Caco-2 (cell line): ENCODE measurements at regions not wholly inside any gene's neighbourhood (a gene's known extent, or its start where the extent isn't known, plus 50 kb on each side); places are given as distances from the start of the nearest gene placed in this dataset.

ENCODE experiments used
- BruUV-seq: library from RNA; stranded (reverse); fragments of 400-500 nt; replicated peaks from 2 replicates; lab custom pipeline; 2021; lab: Mats Ljungman, UMichigan
- CTCF ChIA-PET: fragments of 300-600 bp; sonication (Branson Sonifier 250); formaldehyde crosslinking; loops from one replicate; lab custom pipeline; 2022; ENCODE audit warnings: antibody characterized with exemption; lab: Charles Lee
- POLR2A ChIA-PET: fragments of 300-600 bp; sonication (Branson Sonifier 250); formaldehyde crosslinking; loops from one replicate; lab custom pipeline; 2022; ENCODE audit warnings: antibody characterized with exemption; lab: Charles Lee
- DNase-seq, 2 experiments: peaks; one replicate each; pipeline versions ENCODE4 v3.0.0 to v3.0.0-alpha.2; 2020 to 2022
- H3K27me3 ChIP-seq: replicated peaks from 2 replicates; pipeline ENCODE4 v1.6.0; 2011; ENCODE audit warnings: low read length; ENCODE audit not compliant: control insufficient read depth, insufficient read depth
- H3K36me3 ChIP-seq: 2 replicates; pipeline ENCODE4 v1.5.1; 2011; ENCODE audit warnings: low read length; ENCODE audit not compliant: control insufficient read depth, insufficient read depth
- H3K4me1 ChIP-seq: fragments of 250-450 bp; sonication (Bioruptor Pico); 2 replicates; pipeline ENCODE4 v1.5.1; 2020; ENCODE audit warnings: mild to moderate bottlenecking
- H3K4me3 ChIP-seq: 2 replicates; pipeline ENCODE4 v1.5.1; 2011; ENCODE audit warnings: low read depth, mild to moderate bottlenecking, control low read depth, low read length
- H3K9me3 ChIP-seq: fragments of 250-450 bp; sonication (Bioruptor Pico); 2 replicates; pipeline ENCODE4 v1.5.1; 2020; ENCODE audit warnings: mild to moderate bottlenecking, moderate library complexity
- H3K27ac Mint-ChIP-seq: one replicate; pipeline ENCODE4 v1.8.0; 2022; ENCODE audit warnings: mixed read lengths; ENCODE audit not compliant: unreplicated experiment
- H3K27me3 Mint-ChIP-seq: one replicate; pipeline ENCODE4 v1.8.0; 2022; ENCODE audit warnings: mixed read lengths; ENCODE audit not compliant: insufficient read depth, unreplicated experiment
- H3K36me3 Mint-ChIP-seq: one replicate; pipeline ENCODE4 v1.8.0; 2022; ENCODE audit warnings: mild to moderate bottlenecking, mixed read lengths; ENCODE audit not compliant: insufficient read depth, unreplicated experiment
- H3K4me1 Mint-ChIP-seq: one replicate; pipeline ENCODE4 v1.8.0; 2022; ENCODE audit warnings: low read depth, mixed read lengths; ENCODE audit not compliant: unreplicated experiment
- H3K4me3 Mint-ChIP-seq: one replicate; pipeline ENCODE4 v1.8.0; 2022; ENCODE audit warnings: mild to moderate bottlenecking, moderate library complexity, mixed read lengths; ENCODE audit not compliant: unreplicated experiment
- H3K9me3 Mint-ChIP-seq: one replicate; pipeline ENCODE4 v1.8.0; 2022; ENCODE audit warnings: mixed read lengths; ENCODE audit not compliant: unreplicated experiment
- intact Hi-C: fragments of 100-400 bp; cut with micrococcal nuclease; formaldehyde crosslinking; loops from one replicate; pipeline ENCODE4 v1.10.0; 2022; ENCODE audit not compliant: unreplicated experiment
- TF ChIP-seq, protein P1 (sequence below), 2 experiments: fragments of 200-600 bp in 1 of 2; IDR thresholded peaks; 1 replicate in 1 of 2; 2 replicates in 1 of 2; pipeline versions ENCODE4 v1.5.1 to v1.8.0; 2011 to 2022; ENCODE audit warnings: antibody characterized with exemption in 1 of 2, control low read depth in 1 of 2, inconsistent platforms in 1 of 2, low read depth in 1 of 2, low read length in 1 of 2, mild to moderate bottlenecking in 1 of 2, moderate library complexity in 1 of 2; ENCODE audit not compliant: insufficient read depth in 1 of 2, severe bottlenecking in 1 of 2, unreplicated experiment in 1 of 2

DNA sequence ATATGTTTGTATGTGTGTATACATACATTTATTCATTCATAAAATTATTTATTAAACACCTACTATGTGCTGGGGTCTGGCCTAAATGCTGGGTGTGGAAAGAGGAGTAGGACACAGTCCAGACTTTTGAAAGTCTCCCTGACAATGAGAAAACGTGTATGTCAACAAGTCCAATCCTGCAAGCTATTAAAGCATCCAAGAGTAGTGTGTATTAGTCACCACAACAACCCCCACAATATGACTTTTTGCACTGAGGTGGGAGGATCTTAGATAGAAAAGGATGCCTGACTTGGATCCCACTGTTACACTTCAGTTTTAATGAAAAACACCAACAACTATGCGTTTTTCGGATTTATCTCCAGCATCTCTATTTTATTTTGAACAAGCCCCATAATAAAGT lies 446.4 kb downstream of the EPHA4 start:
- Mint-ChIP-seq H3K4me1 (no peaks in the 10 kb centered on the region), H3K27me3 (peaks cover 4% of the 10 kb centered on the region)
- BruUV-seq = no TSS peak

DNA sequence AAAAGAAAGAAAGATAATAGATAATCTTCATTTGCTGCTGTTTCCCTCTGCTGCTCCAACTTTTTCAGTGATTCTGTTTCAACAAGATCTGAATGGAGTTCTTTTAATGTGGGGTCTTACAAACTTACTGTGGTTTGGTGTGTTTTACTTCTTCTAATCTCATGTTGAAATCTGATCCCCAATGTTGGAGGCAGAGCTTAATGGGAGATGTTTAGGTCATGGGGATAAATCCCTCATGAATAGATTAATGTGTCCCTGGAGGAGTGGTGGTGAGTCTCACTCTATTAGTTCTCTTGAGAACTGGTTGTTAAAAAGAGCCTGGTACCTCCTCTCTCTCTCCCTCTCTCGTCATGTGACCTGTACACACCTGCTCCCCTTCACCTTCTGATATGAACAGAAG lies 442.4 kb downstream of the EPHA4 start:
- CTCF ChIA-PET = no interaction called here
- no TSS peak for BruUV-seq

More for the DNA sequence above, 446.4 kb downstream of the EPHA4 start:
- H3K27ac Mint-ChIP-seq = no peak overlapping the region
- H3K4me3 Mint-ChIP-seq = no peak overlapping the region
- ChIA-PET CTCF (no interaction called here), POLR2A (no interaction called here)
- TF ChIP-seq, protein P1, sequence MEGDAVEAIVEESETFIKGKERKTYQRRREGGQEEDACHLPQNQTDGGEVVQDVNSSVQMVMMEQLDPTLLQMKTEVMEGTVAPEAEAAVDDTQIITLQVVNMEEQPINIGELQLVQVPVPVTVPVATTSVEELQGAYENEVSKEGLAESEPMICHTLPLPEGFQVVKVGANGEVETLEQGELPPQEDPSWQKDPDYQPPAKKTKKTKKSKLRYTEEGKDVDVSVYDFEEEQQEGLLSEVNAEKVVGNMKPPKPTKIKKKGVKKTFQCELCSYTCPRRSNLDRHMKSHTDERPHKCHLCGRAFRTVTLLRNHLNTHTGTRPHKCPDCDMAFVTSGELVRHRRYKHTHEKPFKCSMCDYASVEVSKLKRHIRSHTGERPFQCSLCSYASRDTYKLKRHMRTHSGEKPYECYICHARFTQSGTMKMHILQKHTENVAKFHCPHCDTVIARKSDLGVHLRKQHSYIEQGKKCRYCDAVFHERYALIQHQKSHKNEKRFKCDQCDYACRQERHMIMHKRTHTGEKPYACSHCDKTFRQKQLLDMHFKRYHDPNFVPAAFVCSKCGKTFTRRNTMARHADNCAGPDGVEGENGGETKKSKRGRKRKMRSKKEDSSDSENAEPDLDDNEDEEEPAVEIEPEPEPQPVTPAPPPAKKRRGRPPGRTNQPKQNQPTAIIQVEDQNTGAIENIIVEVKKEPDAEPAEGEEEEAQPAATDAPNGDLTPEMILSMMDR (IDR thresholded peaks at IDR 0.05; ENCODE audit: insufficient read depth in 1 of 2, low read depth in 1 of 2, low read length in 1 of 2, severe bottlenecking in 1 of 2, unreplicated experiment in 1 of 2) = no peak
- no peak for DNase-seq
- intact Hi-C loops = no loop called here
- H3K9me3 Mint-ChIP-seq = peaks cover 14% of the 10 kb centered on the region
- Histone ChIP-seq H3K27me3 (peaks cover 1% of the 10 kb centered on the region; the same call in 1 of the 2 replicates), H3K4me1 (no peaks in the 10 kb centered on the region), H3K4me3 (no peak overlapping the region), H3K9me3 (peaks cover 11% of the 10 kb centered on the region), H3K36me3 (no peaks in the 10 kb centered on the region)
- H3K36me3 Mint-ChIP-seq = no peaks in the 10 kb centered on the region

DNA sequence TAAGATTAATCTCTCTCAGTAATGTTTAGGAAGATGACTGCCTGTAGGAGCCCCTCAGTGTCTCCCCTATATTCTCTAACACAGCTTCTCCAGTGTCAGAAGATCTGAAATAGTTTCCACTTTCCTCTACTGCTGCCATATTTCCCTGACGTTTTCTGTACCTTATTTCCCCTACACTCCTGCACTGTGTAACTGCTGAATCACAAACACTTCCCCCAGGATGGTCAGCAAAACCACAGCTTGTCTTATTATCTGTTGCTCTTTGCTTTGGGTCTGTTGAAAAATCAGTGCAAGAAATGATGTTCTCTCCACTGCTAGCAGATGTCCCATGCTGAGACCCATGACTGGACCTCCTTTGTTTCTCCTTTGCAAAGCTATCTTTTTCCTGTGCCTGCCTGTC lies 441.7 kb downstream of the EPHA4 start:
- intact Hi-C loops = no loop called here
- peaks cover 14% of the 10 kb centered on the region for H3K9me3 Mint-ChIP-seq
- H3K27ac Mint-ChIP-seq = no peak overlapping the region
- Histone ChIP-seq H3K9me3 (peaks cover 11% of the 10 kb centered on the region), H3K4me1 (no peaks in the 10 kb centered on the region), H3K36me3 (no peaks in the 10 kb centered on the region), H3K27me3 (no peaks in the 10 kb centered on the region), H3K4me3 (no peak overlapping the region)
- TF ChIP-seq, protein P1 (IDR thresholded peaks at IDR 0.05; ENCODE audit: insufficient read depth in 1 of 2, low read depth in 1 of 2, low read length in 1 of 2, severe bottlenecking in 1 of 2, unreplicated experiment in 1 of 2) = no peak
- no peaks in the 10 kb centered on the region for H3K4me1 Mint-ChIP-seq
- H3K36me3 Mint-ChIP-seq = no peaks in the 10 kb centered on the region
- POLR2A ChIA-PET = no interaction called here
- no peak overlapping the region for H3K4me3 Mint-ChIP-seq
- no peaks in the 10 kb centered on the region for H3K27me3 Mint-ChIP-seq
- DNase-seq = no peak
- BruUV-seq = no TSS peak
- CTCF ChIA-PET = no interaction called here

More for the DNA sequence above, 442.4 kb downstream of the EPHA4 start:
- no peak overlapping the region for H3K4me3 ChIP-seq
- H3K36me3 Mint-ChIP-seq = no peaks in the 10 kb centered on the region
- TF ChIP-seq, protein P1 (IDR thresholded peaks at IDR 0.05; ENCODE audit: insufficient read depth in 1 of 2, low read depth in 1 of 2, low read length in 1 of 2, severe bottlenecking in 1 of 2, unreplicated experiment in 1 of 2) = no peak
- H3K4me1 Mint-ChIP-seq = no peaks in the 10 kb centered on the region
- peaks cover 14% of the 10 kb centered on the region for H3K9me3 Mint-ChIP-seq
- H3K9me3 ChIP-seq = peaks cover 11% of the 10 kb centered on the region
- H3K4me1 ChIP-seq = no peaks in the 10 kb centered on the region
- POLR2A ChIA-PET = no interaction called here
- DNase-seq = no peak
- peaks cover 2% of the 10 kb centered on the region for H3K27me3 Mint-ChIP-seq
- intact Hi-C loops = no loop called here
- no peaks in the 10 kb centered on the region for H3K36me3 ChIP-seq
- H3K27ac Mint-ChIP-seq = no peak overlapping the region
- H3K27me3 ChIP-seq = peaks cover 1% of the 10 kb centered on the region; the same call in 1 of the 2 replicates
- no peak overlapping the region for H3K4me3 Mint-ChIP-seq
